MM.1S (cell line): ENCODE measurements at regions not wholly inside any gene's neighbourhood (a gene's known extent, or its start where the extent isn't known, plus 50 kb on each side); places are given as distances from the start of the nearest gene placed in this dataset.

Source experiments
- DNase-seq: peaks from one replicate; pipeline ENCODE4 v3.0.0-alpha.2; 2015
- H2AFZ ChIP-seq: fragments of 300-600 bp; sonication (generic); 2 replicates; pipeline ENCODE4 v1.6.0; 2016; ENCODE audit warnings: antibody characterized with exemption, low read length
- H3F3A ChIP-seq: fragments of 300-600 bp; sonication (generic); 2 replicates; pipeline ENCODE4 v1.6.1; 2016; ENCODE audit warnings: mild to moderate bottlenecking, antibody characterized with exemption, low read length, moderate library complexity, mixed read lengths; ENCODE audit not compliant: insufficient read depth
- H3K27ac ChIP-seq: fragments of 300-600 bp; sonication (generic); 2 replicates; pipeline ENCODE4 v1.5.1; 2016; ENCODE audit warnings: mild to moderate bottlenecking, low read length
- H3K27me3 ChIP-seq: fragments of 300-600 bp; sonication (generic); replicated peaks from 2 replicates; pipeline ENCODE4 v1.6.0; 2016; ENCODE audit warnings: low read length; ENCODE audit not compliant: insufficient read depth
- H3K36me3 ChIP-seq: fragments of 300-600 bp; sonication (generic); replicated peaks from 2 replicates; pipeline ENCODE4 v1.6.1; 2016; ENCODE audit warnings: mild to moderate bottlenecking, low read length, mixed read lengths; ENCODE audit not compliant: insufficient read depth
- H3K4me1 ChIP-seq: fragments of 300-600 bp; sonication (generic); 2 replicates; pipeline ENCODE4 v1.6.1; 2016; ENCODE audit warnings: low read length, mixed read lengths
- H3K4me2 ChIP-seq: fragments of 300-600 bp; sonication (generic); 2 replicates; pipeline ENCODE4 v1.6.0; 2016; ENCODE audit warnings: low read depth, low read length
- H3K4me3 ChIP-seq: fragments of 300-600 bp; sonication (generic); 2 replicates; pipeline ENCODE4 v1.5.1; 2016; ENCODE audit warnings: low read length, mixed read lengths
- H3K79me2 ChIP-seq: fragments of 300-600 bp; sonication (generic); 2 replicates; pipeline ENCODE4 v1.6.1; 2016; ENCODE audit warnings: mixed run types, low read length, mixed read lengths
- H3K9ac ChIP-seq: fragments of 300-600 bp; sonication (generic); 2 replicates; pipeline ENCODE4 v1.6.1; 2016; ENCODE audit warnings: low read length, mixed read lengths
- H3K9me2 ChIP-seq: fragments of 300-600 bp; sonication (generic); replicated peaks from 2 replicates; pipeline ENCODE4 v1.6.1; 2016; ENCODE audit warnings: mild to moderate bottlenecking, low read length, mixed read lengths; ENCODE audit not compliant: insufficient read depth
- H3K9me3 ChIP-seq: fragments of 300-600 bp; sonication (generic); replicated peaks from 2 replicates; pipeline ENCODE4 v1.6.1; 2016; ENCODE audit warnings: mild to moderate bottlenecking, low read length, mixed read lengths; ENCODE audit not compliant: insufficient read depth
- H4K20me1 ChIP-seq: fragments of 300-600 bp; sonication (generic); 2 replicates; pipeline ENCODE4 v1.6.1; 2016; ENCODE audit warnings: mild to moderate bottlenecking, low read length, moderate library complexity, mixed read lengths; ENCODE audit not compliant: insufficient read depth
- CTCF ChIP-seq: fragments of 300-600 bp; sonication (generic); IDR thresholded peaks from 2 replicates; pipeline ENCODE4 v1.5.1; 2016; ENCODE audit warnings: antibody characterized with exemption, low read length, mixed read lengths
- EZH2 ChIP-seq: fragments of 300-600 bp; sonication (generic); optimal IDR thresholded peaks from 2 replicates; pipeline ENCODE3; 2017; ENCODE audit warnings: low read depth, mild to moderate bottlenecking, antibody characterized with exemption, low read length, mixed read lengths
- EZH2phosphoT487 ChIP-seq: fragments of 300-600 bp; sonication (generic); IDR thresholded peaks from 2 replicates; pipeline ENCODE4 v1.6.1; 2018; ENCODE audit warnings: antibody characterized with exemption, low read length

- Histone ChIP-seq H3K9me3 (no peaks in the 10 kb centered on the region), H3K79me2 (no peaks in the 10 kb centered on the region), H3K9ac (no peak overlapping the region), H4K20me1 (no peaks in the 10 kb centered on the region), H3K4me1 (no peaks in the 10 kb centered on the region), H3K4me2 (no peak overlapping the region), H2AFZ (no peak overlapping the region), H3K36me3 (no peaks in the 10 kb centered on the region), H3K4me3 (no peak overlapping the region), H3K9me2 (no peaks in the 10 kb centered on the region), H3F3A (no peaks in the 10 kb centered on the region), H3K27ac (no peak overlapping the region), H3K27me3 (peaks cover 22% of the 10 kb centered on the region)
- DNase-seq = no peak
- TF ChIP-seq EZH2phosphoT487 (no peak), EZH2 (no peak), CTCF (no peak)
Measured at GRCh38 chr7:156344595-156344994, 296.0 kb upstream of the RNF32 start.

GRCh38 chr7:156334636-156335035 lies 305.9 kb upstream of the RNF32 start:
- Histone ChIP-seq H3K4me1 (no peaks in the 10 kb centered on the region), H3K79me2 (no peaks in the 10 kb centered on the region), H3K9me2 (no peaks in the 10 kb centered on the region), H3K36me3 (no peaks in the 10 kb centered on the region), H3K9me3 (no peaks in the 10 kb centered on the region), H2AFZ (no peak overlapping the region), H3K27ac (no peak overlapping the region), H3K4me2 (no peak overlapping the region), H3F3A (no peaks in the 10 kb centered on the region), H3K9ac (no peak overlapping the region), H3K4me3 (no peak overlapping the region), H4K20me1 (no peaks in the 10 kb centered on the region), H3K27me3 (no peaks in the 10 kb centered on the region)
- DNase-seq = no peak
- TF ChIP-seq EZH2phosphoT487 (no peak), CTCF (no peak), EZH2 (no peak)

- no peak overlapping the region for H3K4me3 ChIP-seq
- H3K27me3 ChIP-seq = no peaks in the 10 kb centered on the region
- no peak overlapping the region for H2AFZ ChIP-seq
Measured at GRCh38 chr7:156327916-156328315, 312.7 kb upstream of the RNF32 start.

More at GRCh38 chr7:156327916-156328315, 312.7 kb upstream of the RNF32 start:
- Histone ChIP-seq H3K27ac (no peak overlapping the region), H3K4me2 (no peak overlapping the region), H3K36me3 (no peaks in the 10 kb centered on the region), H3F3A (no peaks in the 10 kb centered on the region), H4K20me1 (no peaks in the 10 kb centered on the region), H3K9me2 (no peaks in the 10 kb centered on the region), H3K9me3 (no peaks in the 10 kb centered on the region), H3K79me2 (no peaks in the 10 kb centered on the region), H3K9ac (no peak overlapping the region), H3K4me1 (no peaks in the 10 kb centered on the region)
- DNase-seq = no peak
- TF ChIP-seq CTCF = no peak
- TF ChIP-seq EZH2 = no peak
- no peak for TF ChIP-seq EZH2phosphoT487
